ENCODE measurements at regions not wholly inside any gene's neighbourhood (a gene's known extent, or its start where the extent isn't known, plus 50 kb on each side); places are given as distances from the start of the nearest gene placed in this dataset.

GRCh38 chrX:40805404-40805803, 70.1 kb upstream of the MED14 start:
- Histone ChIP-seq H3K4me2 (ENCODE audit: control insufficient read depth, extremely low read depth, insufficient read depth, low read depth, low read length) (no peak overlapping the region), H3K79me2 (ENCODE audit: control insufficient read depth, insufficient read depth, low read length) (no peaks in the 10 kb centered on the region), H3K9me1 (ENCODE audit: control insufficient read depth, extremely low read depth, insufficient read depth, low read length) (no peaks in the 10 kb centered on the region), H3K36me3 (ENCODE audit: control insufficient read depth in 2 of 2, extremely low read depth in 1 of 2, insufficient read depth in 2 of 2, low read length in 2 of 2) (no peaks in the 10 kb centered on the region), H3K4me1 (ENCODE audit: control insufficient read depth, extremely low read depth, insufficient read depth, low read length) (peaks cover 3% of the 10 kb centered on the region), H4K20me1 (ENCODE audit: control insufficient read depth, extremely low read depth, insufficient read depth, low read length) (no peaks in the 10 kb centered on the region), H3K4me3 (ENCODE audit: control insufficient read depth in 2 of 3, extremely low read depth in 1 of 3, insufficient read depth in 2 of 3, low read depth in 1 of 3, low read length in 3 of 3) (no peak overlapping the region), H3K27ac (ENCODE audit: control insufficient read depth, insufficient read depth, low read length) (no peak overlapping the region), H3K27me3 (ENCODE audit: control insufficient read depth, extremely low read depth, insufficient read depth, low read length) (no peaks in the 10 kb centered on the region), H3K9ac (ENCODE audit: control insufficient read depth, extremely low read depth, insufficient read depth, low read length) (no peak overlapping the region), H3K9me3 (ENCODE audit: control insufficient read depth, low read depth, low read length) (no peaks in the 10 kb centered on the region), H2AFZ (ENCODE audit: control insufficient read depth, low read length) (no peak overlapping the region)
- dilution Hi-C loops (cut with MboI; ENCODE audit: extremely low pct_ligation_motif_present, low sequenced_read_pairs), result no loop called here
- no peak for DNase-seq (ENCODE audit: low read depth, low spot score)
- FAIRE-seq, result no peak
- TF ChIP-seq EZH2 (IDR thresholded peaks at IDR 0.05; ENCODE audit: low read length), result no peak
- TF ChIP-seq CTCF (optimal IDR thresholded peaks at IDR 0.05 in 1 of 3, IDR thresholded peaks at IDR 0.05 in 1 of 3, conservative IDR thresholded peaks at IDR 0.05 in 1 of 3; ENCODE audit: extremely low read depth in 1 of 3, insufficient read depth in 2 of 3, low read length in 3 of 3), result no peak

- no peak for TF ChIP-seq CTCF (optimal IDR thresholded peaks at IDR 0.05 in 1 of 3, IDR thresholded peaks at IDR 0.05 in 1 of 3, conservative IDR thresholded peaks at IDR 0.05 in 1 of 3; ENCODE audit: extremely low read depth in 1 of 3, insufficient read depth in 2 of 3, low read length in 3 of 3)
- no peak for TF ChIP-seq EZH2 (IDR thresholded peaks at IDR 0.05; ENCODE audit: low read length)
- no peak for DNase-seq (ENCODE audit: low read depth, low spot score)
- no peak overlapping the region for H3K9ac ChIP-seq (ENCODE audit: control insufficient read depth, extremely low read depth, insufficient read depth, low read length)
- no peaks in the 10 kb centered on the region for H4K20me1 ChIP-seq (ENCODE audit: control insufficient read depth, extremely low read depth, insufficient read depth, low read length)
- no peaks in the 10 kb centered on the region for H3K79me2 ChIP-seq (ENCODE audit: control insufficient read depth, insufficient read depth, low read length)
- no peak for FAIRE-seq
- no peaks in the 10 kb centered on the region for H3K36me3 ChIP-seq (ENCODE audit: control insufficient read depth in 2 of 2, extremely low read depth in 1 of 2, insufficient read depth in 2 of 2, low read length in 2 of 2)
- no peak overlapping the region for H3K4me2 ChIP-seq (ENCODE audit: control insufficient read depth, extremely low read depth, insufficient read depth, low read depth, low read length)
- peaks cover 3% of the 10 kb centered on the region for H3K4me1 ChIP-seq (ENCODE audit: control insufficient read depth, extremely low read depth, insufficient read depth, low read length)
- no peaks in the 10 kb centered on the region for H3K9me1 ChIP-seq (ENCODE audit: control insufficient read depth, extremely low read depth, insufficient read depth, low read length)
- no peak overlapping the region for H3K27ac ChIP-seq (ENCODE audit: control insufficient read depth, insufficient read depth, low read length)
- no peaks in the 10 kb centered on the region for H3K27me3 ChIP-seq (ENCODE audit: control insufficient read depth, extremely low read depth, insufficient read depth, low read length)
- H2AFZ ChIP-seq (ENCODE audit: control insufficient read depth, low read length), result no peak overlapping the region
- dilution Hi-C loops (cut with MboI; ENCODE audit: extremely low pct_ligation_motif_present, low sequenced_read_pairs), result no loop called here
- H3K4me3 ChIP-seq (ENCODE audit: control insufficient read depth in 2 of 3, extremely low read depth in 1 of 3, insufficient read depth in 2 of 3, low read depth in 1 of 3, low read length in 3 of 3), result no peak overlapping the region
- H3K9me3 ChIP-seq (ENCODE audit: control insufficient read depth, low read depth, low read length), result no peaks in the 10 kb centered on the region
These were observed 71.3 kb upstream of the MED14 start for GRCh38 chrX:40806513-40807220.

Measured in keratinocyte (primary cell).